B cell (primary cell): ENCODE measurements at regions not wholly inside any gene's neighbourhood (a gene's known extent, or its start where the extent isn't known, plus 50 kb on each side); places are given as distances from the start of the nearest gene placed in this dataset.

Source experiments
- ATAC-seq: fragments of 200-7000 bp; cut with Tn5 transposase; one replicate; pipeline ENCODE4 v1.10.0; 2021; ENCODE audit warnings: low read depth, mild to moderate bottlenecking, moderate number of reproducible peaks, moderate library complexity
- CTCF ChIA-PET: fragments of 350-600 bp; sonication (Branson Sonifier 250); formaldehyde crosslinking; loops from one replicate; lab custom pipeline; 2021; ENCODE audit warnings: antibody characterized with exemption, inconsistent platforms; lab: Charles Lee
- POLR2A ChIA-PET: fragments of 350-600 bp; sonication (Branson Sonifier 250); formaldehyde crosslinking; loops from one replicate; lab custom pipeline; 2021; ENCODE audit warnings: antibody characterized with exemption; lab: Charles Lee
- DNase-seq: peaks from one replicate; pipeline ENCODE4 v3.0.0; 2013
- H2AFZ ChIP-seq: 2 replicates; pipeline ENCODE4 v1.6.1; 2012; ENCODE audit warnings: mild to moderate bottlenecking, low read depth, low read length; ENCODE audit not compliant: insufficient read depth, poor library complexity, severe bottlenecking
- H3K27ac ChIP-seq, 2 donors: 1 replicate in 1 of 2; 2 replicates in 1 of 2; pipeline ENCODE4 v1.5.1; 2012 to 2013; ENCODE audit warnings: low read length in 2 of 2, mild to moderate bottlenecking in 2 of 2, moderate library complexity in 1 of 2
- H3K27me3 ChIP-seq, 4 experiments: fragments of 200-600 bp in 1 of 4; sonication (generic) in 1 of 4; replicated peaks in 1 of 4; 1 replicate in 2 of 4; 2 replicates in 2 of 4; pipeline versions ENCODE4 v1.6.1 to v1.7.0; 2013 to 2016; ENCODE audit warnings: low read length in 3 of 4, mild to moderate bottlenecking in 2 of 4, mixed read lengths in 1 of 4, moderate library complexity in 1 of 4; ENCODE audit not compliant: insufficient read depth in 4 of 4, control insufficient read depth in 3 of 4; ENCODE audit errors: control extremely low read depth in 1 of 4
- H3K36me3 ChIP-seq, 2 experiments: replicated peaks in 1 of 2; 1 replicate in 1 of 2; 2 replicates in 1 of 2; pipeline versions ENCODE4 v1.6.1 to v1.7.1; 2013; ENCODE audit warnings: low read length in 1 of 2; ENCODE audit not compliant: insufficient read depth in 2 of 2, control insufficient read depth in 1 of 2; ENCODE audit errors: control extremely low read depth in 1 of 2, extremely low read depth in 1 of 2
- H3K4me1 ChIP-seq, 2 donors: fragments of 200-600 bp in 1 of 2; sonication (generic) in 1 of 2; 1 replicate in 1 of 2; 2 replicates in 1 of 2; pipeline versions ENCODE4 v1.5.1 to v1.6.1; 2013 to 2017; ENCODE audit warnings: low read length in 2 of 2; ENCODE audit not compliant: control insufficient read depth in 2 of 2, insufficient read depth in 2 of 2
- H3K4me2 ChIP-seq: replicated peaks from 2 replicates; pipeline ENCODE3; 2012; ENCODE audit warnings: mild to moderate bottlenecking, low read depth, low read length; ENCODE audit not compliant: poor library complexity, severe bottlenecking
- H3K4me3 ChIP-seq, 5 experiments: fragments of 200-600 bp in 1 of 5; sonication (generic) in 1 of 5; 1 replicate in 3 of 5; 2 replicates in 2 of 5; pipeline versions ENCODE4 v1.5.1 to v1.7.0; 2011 to 2016; ENCODE audit warnings: low read length in 4 of 5, mild to moderate bottlenecking in 4 of 5, low read depth in 2 of 5, control low read depth in 1 of 5, moderate library complexity in 1 of 5; ENCODE audit not compliant: insufficient read depth in 1 of 5; ENCODE audit errors: control extremely low read depth in 1 of 5, extremely low read depth in 1 of 5
- H3K79me2 ChIP-seq: fragments of 200-600 bp; sonication (generic); one replicate; pipeline ENCODE4 v1.6.0; 2016; ENCODE audit warnings: low read length; ENCODE audit not compliant: control insufficient read depth, insufficient read depth
- H3K9ac ChIP-seq: fragments of 200-600 bp; sonication (generic); 2 replicates; pipeline ENCODE4 v1.6.1; 2017; ENCODE audit warnings: mild to moderate bottlenecking, low read length, moderate library complexity
- H3K9me3 ChIP-seq, 3 donors: one replicate each; pipeline versions ENCODE4 v1.6.1 to v1.7.1; 2013; ENCODE audit warnings: low read length in 2 of 3; ENCODE audit not compliant: control insufficient read depth in 2 of 3, insufficient read depth in 1 of 3; ENCODE audit errors: control extremely low read depth in 1 of 3
- H4K20me1 ChIP-seq: 2 replicates; pipeline ENCODE4 v1.6.0; 2012; ENCODE audit warnings: mild to moderate bottlenecking, low read length; ENCODE audit not compliant: insufficient read depth, control insufficient read depth, poor library complexity, severe bottlenecking
- H3K27ac Mint-ChIP-seq: one replicate; pipeline ENCODE4 v1.8.0; 2021; ENCODE audit warnings: mixed read lengths
- H3K27me3 Mint-ChIP-seq: one replicate; pipeline ENCODE4 v1.8.0; 2021; ENCODE audit warnings: mixed read lengths
- H3K4me1 Mint-ChIP-seq: one replicate; pipeline ENCODE4 v1.8.0; 2021; ENCODE audit warnings: mixed read lengths
- H3K4me3 Mint-ChIP-seq: one replicate; pipeline ENCODE4 v1.8.0; 2021; ENCODE audit warnings: mixed read lengths
- H3K9me3 Mint-ChIP-seq: one replicate; pipeline ENCODE4 v1.8.0; 2022; ENCODE audit warnings: mixed read lengths; ENCODE audit not compliant: insufficient read depth
- CTCF ChIP-seq: fragments of 200-600 bp; IDR thresholded peaks from one replicate; pipeline ENCODE4 v1.8.0; 2022; ENCODE audit warnings: antibody characterized with exemption, mild to moderate bottlenecking
- EZH2 ChIP-seq: IDR thresholded peaks from 2 replicates; pipeline ENCODE4 v1.6.1; 2012; ENCODE audit warnings: borderline replicate concordance, low read depth, mild to moderate bottlenecking, moderate library complexity, low read length; ENCODE audit not compliant: insufficient read depth, poor library complexity, severe bottlenecking
- WGBS: methylation state at CpG from one replicate; pipeline ENCODE4 v1.1.5; 2013; ENCODE audit warnings: missing lambda C conversion rate; ENCODE audit not compliant: insufficient coverage; 5-methylcytosine and 5-hydroxymethylcytosine counted together
- intact Hi-C: fragments of 100-400 bp; cut with micrococcal nuclease; formaldehyde crosslinking; loops from one replicate; pipeline ENCODE4 v1.10.0; 2022

DNA sequence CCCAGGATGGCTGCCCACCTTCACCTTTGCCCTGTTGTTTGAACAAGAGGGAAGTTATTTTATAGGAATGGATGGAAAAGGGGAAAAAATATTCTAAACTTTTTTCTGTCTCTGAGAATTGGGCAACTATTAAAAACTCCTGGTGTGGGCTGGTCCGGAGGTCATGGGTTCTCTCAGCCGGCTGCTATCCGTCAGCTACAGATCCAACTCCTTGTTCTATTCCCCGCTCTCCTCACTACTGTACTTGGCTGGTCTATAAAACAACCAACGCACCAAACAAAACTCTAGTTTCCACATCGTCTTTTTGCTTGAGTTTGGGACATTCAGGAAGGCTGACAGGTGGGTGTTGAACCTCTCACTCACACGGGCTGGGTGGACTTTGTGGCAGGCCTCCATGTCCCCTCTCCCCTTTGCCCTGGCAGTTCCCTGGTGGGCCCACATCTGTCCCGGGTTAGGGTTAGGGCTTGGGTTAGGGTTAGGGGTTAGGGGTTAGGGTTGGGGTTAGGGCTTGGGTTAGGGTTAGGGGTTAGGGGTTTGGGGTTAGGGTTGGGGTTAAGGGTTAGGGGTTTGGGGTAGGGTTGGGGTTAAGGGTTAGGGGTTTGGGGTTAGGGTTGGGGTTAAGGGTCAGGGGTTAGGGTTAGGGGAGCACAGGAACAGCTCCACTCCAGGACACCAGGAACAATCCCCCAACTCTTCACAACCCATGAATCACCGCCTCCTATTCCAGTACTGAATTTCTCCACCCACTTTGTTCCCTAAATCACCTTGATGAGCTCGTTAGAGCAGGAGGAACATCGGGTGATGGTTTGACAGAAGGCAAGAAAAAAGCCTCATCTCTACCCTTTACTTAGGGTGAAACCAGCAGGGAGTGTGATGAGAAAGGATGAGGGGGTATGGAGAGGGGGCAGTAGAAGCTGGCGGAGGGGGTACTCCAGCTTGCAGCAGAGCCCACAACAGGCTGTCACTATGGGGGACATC is 302.1 kb upstream of the IRX4 start:
- WGBS = 89% methylated on average over 7 of the region's 12 CpGs
- H3K36me3 ChIP-seq = no peaks in the 10 kb centered on the region
- intact Hi-C loops = no loop called here
- no peaks in the 10 kb centered on the region for H3K79me2 ChIP-seq
- no peak for DNase-seq
- no peak overlapping the region for H3K27ac ChIP-seq
- H3K27me3 ChIP-seq = no peaks in the 10 kb centered on the region
- ChIA-PET POLR2A (no interaction called here), CTCF (no interaction called here)
- no peaks in the 10 kb centered on the region for H3K9me3 Mint-ChIP-seq
- no peak for ATAC-seq
- no peaks in the 10 kb centered on the region for H3K27me3 Mint-ChIP-seq
- H3K27ac Mint-ChIP-seq = no peak overlapping the region
- no peak overlapping the region for H2AFZ ChIP-seq
- TF ChIP-seq CTCF (no peak), EZH2 (no peak)
- no peak overlapping the region for H3K4me2 ChIP-seq
- H4K20me1 ChIP-seq = no peaks in the 10 kb centered on the region
- no peak overlapping the region for H3K9ac ChIP-seq
- no peaks in the 10 kb centered on the region for H3K4me1 ChIP-seq
- no peak overlapping the region for H3K4me3 Mint-ChIP-seq
- no peaks in the 10 kb centered on the region for H3K4me1 Mint-ChIP-seq
- peaks cover 0 to 27% (median 0%) of the 10 kb centered on the region in 3 donors for H3K9me3 ChIP-seq
- no peak overlapping the region for H3K4me3 ChIP-seq

DNA sequence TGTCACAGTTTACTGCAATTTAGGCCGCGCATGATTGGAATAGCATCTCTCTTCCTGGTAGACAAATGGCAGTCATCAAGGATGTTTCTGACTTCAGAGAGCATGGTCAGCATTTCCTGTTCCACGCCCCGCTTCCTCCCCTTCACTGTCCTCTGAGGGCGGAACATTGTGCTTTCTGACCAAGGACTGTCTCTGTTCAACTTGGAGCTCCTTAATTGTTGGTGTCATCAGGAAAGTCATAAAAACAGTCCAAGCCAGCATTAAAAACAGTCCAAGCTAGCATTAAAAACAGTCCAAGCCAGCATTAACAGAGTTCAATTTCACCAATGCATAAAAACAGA is 301.3 kb upstream of the IRX4 start:
- H3K27ac Mint-ChIP-seq = no peak overlapping the region
- no peaks in the 10 kb centered on the region for H3K27me3 ChIP-seq
- H3K36me3 ChIP-seq = no peaks in the 10 kb centered on the region
- H3K9me3 Mint-ChIP-seq = no peaks in the 10 kb centered on the region
- H3K4me2 ChIP-seq = no peak overlapping the region
- ChIA-PET CTCF (no interaction called here), POLR2A (no interaction called here)
- no peaks in the 10 kb centered on the region for H3K79me2 ChIP-seq
- H2AFZ ChIP-seq = no peak overlapping the region
- no peak overlapping the region for H3K4me3 Mint-ChIP-seq
- no peak overlapping the region for H3K9ac ChIP-seq
- no peak overlapping the region for H3K27ac ChIP-seq
- H3K4me1 Mint-ChIP-seq = no peaks in the 10 kb centered on the region
- no peaks in the 10 kb centered on the region for H3K4me1 ChIP-seq
- ATAC-seq (no peak), DNase-seq (no peak)
- 37% methylated on average over 3 of the region's 5 CpGs for WGBS
- H3K9me3 ChIP-seq = peaks cover 0 to 29% (median 0%) of the 10 kb centered on the region in 3 donors
- H3K27me3 Mint-ChIP-seq = no peaks in the 10 kb centered on the region
- intact Hi-C loops = no loop called here
- no peak overlapping the region for H3K4me3 ChIP-seq
- TF ChIP-seq CTCF (no peak), EZH2 (no peak)
- H4K20me1 ChIP-seq = no peaks in the 10 kb centered on the region
